ENCODE measurements at regions not wholly inside any gene's neighbourhood (a gene's known extent, or its start where the extent isn't known, plus 50 kb on each side); places are given as distances from the start of the nearest gene placed in this dataset.

GRCh38 chr3:127049393-127049792 is 66.5 kb downstream of the PLXNA1 start:
- no peak for DNase-seq

GRCh38 chr3:127050733-127051132 is 67.8 kb downstream of the PLXNA1 start:
- no peak for DNase-seq

DNA sequence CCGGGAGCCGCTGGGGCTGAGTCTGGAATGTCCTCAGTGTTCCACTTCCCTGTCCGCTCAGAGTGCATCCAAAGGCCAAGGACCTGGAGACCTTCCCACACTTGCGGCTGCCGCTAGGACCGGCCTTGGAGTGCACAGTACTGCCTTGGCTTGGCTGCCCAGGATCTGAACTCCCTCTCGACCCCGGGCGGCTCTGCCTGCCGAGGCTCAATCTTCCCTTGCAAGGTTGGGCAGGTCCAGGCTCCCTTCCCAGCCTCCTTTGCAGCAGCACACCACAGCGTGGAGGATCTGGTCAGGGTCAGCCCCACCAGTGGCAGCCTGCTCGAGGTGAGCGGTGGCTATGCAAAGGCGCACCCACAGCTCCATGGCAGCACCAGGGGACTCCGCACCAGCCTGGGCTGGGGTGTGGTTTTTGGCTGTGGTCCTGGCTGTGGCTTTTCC is 69.2 kb downstream of the PLXNA1 start:
- no peak for DNase-seq

GRCh38 chr3:127053026-127053425 is 70.1 kb downstream of the PLXNA1 start:
- no peak for DNase-seq

DNA sequence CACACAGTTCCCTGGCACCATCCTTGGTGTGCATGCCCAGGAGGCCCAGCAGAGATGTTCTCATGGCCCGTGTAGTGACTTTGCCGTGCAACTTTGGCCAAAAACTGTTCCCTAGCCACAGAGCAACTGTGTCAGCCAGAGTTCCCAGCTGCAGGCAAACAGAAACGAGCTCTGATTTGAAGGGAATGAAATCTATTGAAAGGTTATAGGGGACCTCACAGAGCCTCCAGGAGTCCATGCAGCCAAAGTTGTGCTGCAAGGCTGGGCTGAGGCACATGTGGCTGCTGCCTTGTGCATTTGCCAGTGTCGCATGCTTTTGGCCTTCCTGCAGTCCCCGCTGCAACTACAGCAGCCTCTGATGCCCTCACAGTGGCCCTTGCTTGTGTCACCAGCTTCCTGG is 70.5 kb downstream of the PLXNA1 start:
- no peak for DNase-seq

DNA sequence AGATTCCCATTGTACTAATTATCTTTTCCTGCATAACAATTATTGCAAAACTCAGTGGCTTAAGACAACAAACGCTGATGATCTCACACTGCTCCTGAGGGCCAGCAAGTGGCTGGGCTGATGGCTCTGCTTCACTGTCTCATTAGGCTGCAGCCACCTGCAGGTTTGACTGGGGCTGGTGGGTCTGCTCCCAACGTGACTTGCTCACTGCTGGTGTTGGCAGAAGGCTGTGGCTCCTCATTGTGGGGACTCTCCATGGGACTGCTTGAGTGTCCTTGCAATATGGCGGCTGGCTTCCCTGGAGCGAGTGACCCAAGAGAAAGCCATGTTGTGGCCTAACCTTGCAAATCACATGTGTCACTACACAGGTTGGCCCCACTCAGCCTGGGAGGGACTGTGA is 71.1 kb downstream of the PLXNA1 start:
- DNase-seq, result no peak

DNA sequence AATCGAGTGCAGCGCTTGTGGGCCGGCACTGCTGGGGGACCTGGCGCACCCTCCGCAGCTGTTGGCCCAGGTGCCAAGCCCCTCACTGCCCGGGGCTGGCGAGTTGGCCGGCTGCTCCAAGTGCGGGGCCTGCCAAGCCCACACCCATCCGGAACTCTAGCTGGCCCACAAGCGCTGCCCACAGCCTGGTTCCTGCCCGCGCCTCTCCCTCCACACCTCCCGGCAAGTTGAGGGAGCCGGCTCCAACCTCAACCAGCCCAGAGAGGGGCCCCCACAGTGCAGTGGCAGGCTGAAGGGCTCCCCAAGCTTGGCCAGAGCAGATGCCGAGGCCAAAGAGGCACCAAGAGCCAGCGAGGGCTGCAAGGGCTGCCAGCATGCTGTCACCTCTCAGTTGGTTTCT is 73.4 kb downstream of the PLXNA1 start:
- DNase-seq, result no peak

DNA sequence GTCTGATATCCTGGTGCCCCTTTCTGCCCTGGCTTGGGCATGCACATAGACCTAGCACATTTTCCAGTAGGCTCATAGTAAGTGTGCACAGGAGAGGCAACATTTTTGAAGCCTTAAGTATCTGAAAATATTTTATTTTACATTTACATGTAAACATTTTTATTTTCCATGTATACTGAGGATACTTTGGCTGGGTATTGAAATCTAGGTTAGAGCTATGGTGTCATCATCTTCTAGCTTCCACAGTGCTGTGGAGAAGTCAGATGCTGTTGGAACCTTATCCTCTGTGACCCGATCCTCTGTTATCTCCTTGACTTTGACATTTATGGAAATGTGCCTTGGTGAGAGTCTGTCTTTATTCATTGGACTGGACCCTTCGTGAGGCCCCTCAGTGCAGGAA is 74.1 kb downstream of the PLXNA1 start:
- no peak for DNase-seq

DNA sequence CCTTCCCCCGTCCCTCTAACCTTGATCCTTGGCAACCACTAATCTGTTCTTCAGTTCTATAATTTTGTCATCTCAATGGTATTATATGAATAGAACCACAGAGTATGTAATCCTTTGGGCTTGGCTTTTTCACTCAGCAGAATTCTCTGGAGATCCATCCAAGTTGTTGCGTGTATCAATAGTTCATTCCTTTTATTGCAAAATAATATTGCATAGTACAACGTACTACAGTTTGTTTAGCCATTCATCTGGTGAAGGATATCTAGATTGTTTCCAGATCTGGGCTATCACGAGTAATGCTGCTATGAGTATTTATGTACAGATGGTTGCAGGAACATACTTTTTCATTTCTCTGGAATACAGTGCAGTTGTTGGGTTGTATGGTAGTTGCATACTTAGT is 76.2 kb downstream of the PLXNA1 start:
- no peak for DNase-seq

- no peak for DNase-seq
These were observed 78.7 kb downstream of the PLXNA1 start for GRCh38 chr3:127061641-127062040.

DNA sequence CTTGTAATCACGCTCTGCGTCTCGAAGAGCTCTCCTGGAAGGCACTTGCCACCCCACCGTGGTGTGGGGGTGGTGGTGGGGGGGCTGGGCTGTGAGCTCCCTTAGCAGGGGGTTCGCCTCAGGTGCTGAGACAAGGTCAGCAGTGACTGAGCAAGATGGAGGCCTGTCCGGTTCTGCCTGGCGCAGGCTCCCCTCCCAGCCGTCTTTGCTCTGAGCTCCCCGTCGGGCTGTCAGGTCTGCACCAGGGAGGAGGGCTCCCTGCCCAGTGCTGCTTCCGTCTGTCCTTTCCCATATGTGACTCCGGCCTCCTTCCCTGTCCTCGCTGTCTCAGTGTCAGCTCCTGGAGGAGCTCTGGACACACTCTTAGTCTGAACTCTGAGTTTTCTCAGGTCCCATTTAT is 80.0 kb downstream of the PLXNA1 start:
- DNase-seq, result no peak

DNA sequence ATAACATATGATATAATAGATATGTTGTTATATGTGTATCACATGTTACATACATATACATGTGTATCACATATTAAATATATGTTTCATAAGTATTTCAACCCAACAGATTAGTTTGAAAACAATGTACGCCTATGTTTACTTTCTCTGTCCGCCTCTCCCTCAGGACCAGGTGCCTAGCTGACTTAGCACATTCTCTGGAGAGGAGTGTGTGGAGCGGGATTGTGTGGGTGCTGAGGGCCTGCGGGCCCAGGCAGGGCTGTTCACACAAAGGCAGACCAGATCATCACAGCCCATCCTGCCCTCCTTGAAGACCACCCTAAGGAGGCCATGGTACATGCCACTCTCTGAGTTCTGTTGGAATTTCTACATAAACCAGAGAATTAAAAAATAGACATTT is 81.0 kb downstream of the PLXNA1 start:
- no peak for DNase-seq

GRCh38 chr3:127064391-127065137 is 81.6 kb downstream of the PLXNA1 start:
- DNase-seq, result no peak

- no peak for DNase-seq
These were observed 82.2 kb downstream of the PLXNA1 start for GRCh38 chr3:127065138-127065427.

DNA sequence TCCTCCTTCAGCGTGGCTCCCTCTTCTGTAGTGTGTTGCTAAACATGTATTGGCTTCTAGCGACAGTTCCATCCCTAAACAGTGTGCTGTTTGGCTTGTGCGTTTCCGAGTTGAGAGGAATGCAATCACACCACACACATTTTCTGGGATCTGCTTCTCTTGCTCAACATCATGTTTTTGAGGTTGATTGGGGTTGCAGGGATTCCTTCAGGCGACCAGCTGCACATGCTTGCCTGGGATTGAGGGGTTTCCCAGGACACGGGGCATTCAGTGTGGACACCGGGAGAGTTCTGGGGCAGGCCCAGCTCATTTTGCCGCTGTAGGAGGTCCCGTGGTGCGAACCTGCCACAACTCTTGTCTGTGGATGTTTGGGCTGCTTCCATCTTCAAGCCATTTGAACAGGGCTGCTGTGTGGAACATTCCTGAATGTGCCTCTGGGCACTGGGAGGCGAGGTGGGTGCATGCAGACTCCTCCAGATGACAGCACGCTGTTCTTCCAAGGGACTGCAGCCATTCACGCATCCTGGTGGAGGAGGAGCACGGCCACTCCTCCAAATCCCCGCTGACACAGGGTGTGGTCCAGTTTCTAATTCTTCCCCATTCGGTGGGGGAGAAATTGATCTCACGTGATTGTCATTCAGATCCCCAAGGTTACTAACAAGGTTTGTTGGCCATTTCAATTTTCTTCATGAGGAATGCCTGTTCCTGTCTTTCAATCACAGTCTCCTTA is 82.8 kb downstream of the PLXNA1 start:
- DNase-seq, result no peak

GRCh38 chr3:127066635-127067034 is 83.7 kb downstream of the PLXNA1 start:
- DNase-seq, result no peak

- DNase-seq, result no peak
These were observed 84.4 kb downstream of the PLXNA1 start for GRCh38 chr3:127067116-127067910.

- DNase-seq, result no peak
These were observed 85.3 kb downstream of the PLXNA1 start for GRCh38 chr3:127068111-127068810.

- DNase-seq, result no peak
These were observed 86.0 kb downstream of the PLXNA1 start for GRCh38 chr3:127068871-127069270.

- no peak for DNase-seq
These were observed 87.0 kb downstream of the PLXNA1 start for GRCh38 chr3:127069814-127070440.

DNA sequence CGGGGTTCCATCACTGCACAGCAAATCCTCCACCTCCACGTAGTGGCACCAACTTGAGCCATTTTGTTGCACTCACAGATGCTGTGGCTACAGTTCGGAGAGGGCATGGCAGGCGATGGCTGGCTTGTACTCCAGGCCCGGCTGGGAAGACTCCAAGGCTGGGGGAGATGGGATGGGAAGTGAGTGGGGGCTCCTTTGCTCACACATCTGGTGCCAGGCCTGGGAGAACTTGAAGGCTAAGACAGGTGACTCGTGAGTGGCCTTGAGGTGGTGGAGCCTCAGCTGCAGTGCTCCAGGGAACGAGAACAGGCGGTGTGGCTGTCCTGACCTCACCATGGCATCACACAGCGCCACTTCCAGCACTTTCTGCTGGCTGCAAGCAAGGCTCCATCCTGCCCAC is 87.9 kb downstream of the PLXNA1 start:
- no peak for DNase-seq

GRCh38 chr3:127071597-127072001 is 88.7 kb downstream of the PLXNA1 start:
- DNase-seq, result no peak

- DNase-seq, result no peak
These were observed 89.4 kb downstream of the PLXNA1 start for GRCh38 chr3:127072221-127072771.
